ENCODE measurements at regions not wholly inside any gene's neighbourhood (a gene's known extent, or its start where the extent isn't known, plus 50 kb on each side); places are given as distances from the start of the nearest gene placed in this dataset.

DNA sequence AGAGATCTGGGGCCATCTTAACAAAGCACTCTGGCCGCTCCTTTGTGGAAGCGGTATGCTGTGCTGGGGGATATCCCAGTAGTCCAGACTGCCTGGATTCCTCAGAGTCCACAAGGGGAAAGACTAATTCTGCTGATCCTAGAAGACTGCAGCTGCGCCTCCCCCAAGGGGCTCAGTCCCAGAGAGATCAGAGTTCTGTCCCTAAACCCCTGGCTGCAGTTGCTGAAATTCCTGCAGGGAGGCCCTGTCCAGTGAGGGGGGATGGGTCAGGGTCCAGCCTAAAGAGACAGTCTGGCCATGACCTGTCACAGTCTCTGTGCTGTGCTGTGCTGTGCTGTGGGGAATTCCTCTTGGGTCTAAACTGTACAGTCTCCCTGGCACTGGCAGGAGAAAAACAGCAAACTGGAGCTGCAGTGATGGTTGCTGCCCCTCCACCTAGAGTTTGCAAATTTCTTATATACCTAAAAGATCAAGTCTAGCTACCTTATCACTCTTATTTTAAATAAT, 575.1 kb upstream of the UBE2E2 start:
- Histone ChIP-seq H4K5ac (ENCODE audit: insufficient read length, low read depth, low read length) (no peak overlapping the region), H2AK5ac (ENCODE audit: low read depth, low read length) (no peak overlapping the region), H2BK20ac (ENCODE audit: low read length) (no peak overlapping the region), H3K14ac (ENCODE audit: insufficient read length) (no peak overlapping the region), H3K4me3 (ENCODE audit: extremely low read depth in 1 of 4, insufficient read depth in 2 of 4, low read depth in 3 of 4, low read length in 4 of 4) (no peak overlapping the region), H3K27me3 (replicated peaks in 1 of 4; ENCODE audit: control insufficient read depth in 3 of 4, extremely low read depth in 1 of 4, insufficient read depth in 3 of 4, low read length in 3 of 4) (no peaks in the 10 kb centered on the region), H3K9me3 (ENCODE audit: insufficient read depth in 2 of 2, low read depth in 1 of 2, low read length in 1 of 2) (no peaks in the 10 kb centered on the region), H3K23ac (ENCODE audit: insufficient read length) (no peak overlapping the region), H3K4ac (replicated peaks; ENCODE audit: insufficient read length, low read depth, low read length) (no peak overlapping the region), H3K79me2 (ENCODE audit: control insufficient read depth in 1 of 2, insufficient read depth in 2 of 2, low read length in 2 of 2) (no peaks in the 10 kb centered on the region), H3K36me3 (ENCODE audit: control insufficient read depth in 2 of 4, insufficient read depth in 4 of 4, low read length in 3 of 4) (no peaks in the 10 kb centered on the region), H3K4me1 (replicated peaks in 1 of 4; ENCODE audit: control insufficient read depth in 3 of 4, insufficient read depth in 4 of 4, low read length in 3 of 4) (no peaks in the 10 kb centered on the region; a peak in 2 of 7 replicates), H2BK120ac (replicated peaks; ENCODE audit: low read depth, low read length) (no peak overlapping the region), H3K23me2 (ENCODE audit: low read depth, low read length) (no peaks in the 10 kb centered on the region), H3K9ac (replicated peaks in 1 of 4; ENCODE audit: extremely low read depth in 1 of 4, low read depth in 3 of 4, low read length in 3 of 4) (no peak overlapping the region), H2AFZ (ENCODE audit: low read length) (no peak overlapping the region), H4K20me1 (replicated peaks in 1 of 2; ENCODE audit: control insufficient read depth in 1 of 2, insufficient read depth in 2 of 2, low read length in 2 of 2) (no peaks in the 10 kb centered on the region), H4K91ac (replicated peaks; ENCODE audit: insufficient read length, low read length) (no peak overlapping the region), H3K56ac (replicated peaks; ENCODE audit: insufficient read length, low read depth, low read length) (no peak overlapping the region), H3K18ac (ENCODE audit: extremely low read depth, low read length) (no peak overlapping the region), H2BK15ac (ENCODE audit: low read length) (no peak overlapping the region), H4K8ac (ENCODE audit: extremely low read depth, insufficient read depth, low read length) (no peak overlapping the region), H3K27ac (ENCODE audit: low read depth, low read length) (no peak overlapping the region), H2BK5ac (ENCODE audit: low read depth, low read length) (no peak overlapping the region), H2BK12ac (ENCODE audit: low read depth, low read length) (no peak overlapping the region), H3K79me1 (ENCODE audit: low read depth, low read length) (no peaks in the 10 kb centered on the region), H3K4me2 (ENCODE audit: insufficient read depth in 1 of 2, low read depth in 2 of 2, low read length in 2 of 2) (no peak overlapping the region)
- ChIA-PET POLR2A (ENCODE audit: partially characterized antibody) (no interaction called here), CTCF (ENCODE audit: partially characterized antibody) (interaction anchor here (0.6 kb wide), 1 partner anchor 1735 kb away, joined by 3 read pairs; no protein-coding TSS in a partner anchor)
- 83% methylated on average over 3 of the region's 3 CpGs; no CpG with 5 or more reads in 1 of the 2 experiments for WGBS, 2 experiments (ENCODE audit: extremely low coverage in 1 of 2, insufficient coverage in 1 of 2, insufficient read length in 1 of 2, insufficient replicate concordance in 2 of 2, low coverage in 1 of 2, low lambda C conversion rate in 2 of 2, missing lambda C conversion rate in 1 of 2)
- no peak for DNase-seq (ENCODE audit: low read depth in 1 of 2, low spot score in 2 of 2)
- FAIRE-seq, result no peak
- TF ChIP-seq TBP (IDR thresholded peaks at IDR 0.05; ENCODE audit: low read depth, low read length), result no peak
- TF ChIP-seq TEAD4 (IDR thresholded peaks at IDR 0.05; ENCODE audit: low read depth, low read length), result no peak
- TF ChIP-seq NANOG (IDR thresholded peaks at IDR 0.05; ENCODE audit: insufficient read depth, low read depth, low read length, poor library complexity, severe bottlenecking), result no peak
- TF ChIP-seq SP4 (IDR thresholded peaks at IDR 0.05; ENCODE audit: low read length), result no peak
- TF ChIP-seq GABPA (IDR thresholded peaks at IDR 0.05; ENCODE audit: borderline replicate concordance, insufficient read depth, low read length), result no peak
- TF ChIP-seq SAP30 (IDR thresholded peaks at IDR 0.05; ENCODE audit: insufficient read depth, insufficient replicate concordance, low read length), result no peak
- TF ChIP-seq BACH1 (IDR thresholded peaks at IDR 0.05; ENCODE audit: low read length), result no peak
- no peak for TF ChIP-seq CHD2 (IDR thresholded peaks at IDR 0.05; ENCODE audit: low read length)
- no peak for TF ChIP-seq SRF (IDR thresholded peaks at IDR 0.05; ENCODE audit: low read depth, low read length)
- TF ChIP-seq NRF1 (IDR thresholded peaks at IDR 0.05; ENCODE audit: low read depth, low read length), result no peak
- TF ChIP-seq TAF7 (optimal IDR thresholded peaks at IDR 0.05; ENCODE audit: borderline replicate concordance, low read depth, low read length), result no peak
- no peak for TF ChIP-seq EP300 (IDR thresholded peaks at IDR 0.05; ENCODE audit: borderline replicate concordance in 1 of 2, low read depth in 2 of 2, low read length in 2 of 2)
- no peak for TF ChIP-seq FOSL1 (IDR thresholded peaks at IDR 0.05; ENCODE audit: insufficient read depth, low read depth, low read length)
- TF ChIP-seq RBBP5 (IDR thresholded peaks at IDR 0.05; ENCODE audit: borderline replicate concordance, low read depth, low read length), result no peak

All from H1 (cell line).